ENCODE measurements at regions not wholly inside any gene's neighbourhood (a gene's known extent, or its start where the extent isn't known, plus 50 kb on each side); places are given as distances from the start of the nearest gene placed in this dataset.

DNA sequence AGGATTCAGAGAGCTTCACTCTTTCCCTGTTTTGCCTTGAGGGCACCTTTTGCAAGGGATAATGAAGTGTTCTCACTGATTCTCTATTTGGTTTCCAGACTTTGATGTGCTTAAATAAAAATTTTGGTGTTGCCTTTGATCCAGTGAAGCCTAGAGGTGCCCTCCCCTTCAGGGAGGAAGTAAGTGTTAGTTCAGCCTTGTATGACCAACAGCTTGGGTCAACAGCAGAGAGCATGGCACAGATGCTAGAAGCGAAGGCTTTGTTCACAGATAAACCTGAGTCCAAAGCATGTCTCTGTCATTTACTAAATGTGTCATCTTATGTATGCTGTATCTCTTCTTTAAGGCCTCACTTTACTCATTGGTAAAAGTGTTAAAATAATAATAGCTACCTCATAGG is 52.8 kb upstream of the STXBP6 start:
- FAIRE-seq = no peak
- no peak for DNase-seq (ENCODE audit: low spot score)

GRCh38 chr14:25101276-25101675 is 51.3 kb upstream of the STXBP6 start:
- FAIRE-seq (no peak), DNase-seq (ENCODE audit: low spot score) (no peak)
